ENCODE measurements at regions not wholly inside any gene's neighbourhood (a gene's known extent, or its start where the extent isn't known, plus 50 kb on each side); places are given as distances from the start of the nearest gene placed in this dataset.

DNA sequence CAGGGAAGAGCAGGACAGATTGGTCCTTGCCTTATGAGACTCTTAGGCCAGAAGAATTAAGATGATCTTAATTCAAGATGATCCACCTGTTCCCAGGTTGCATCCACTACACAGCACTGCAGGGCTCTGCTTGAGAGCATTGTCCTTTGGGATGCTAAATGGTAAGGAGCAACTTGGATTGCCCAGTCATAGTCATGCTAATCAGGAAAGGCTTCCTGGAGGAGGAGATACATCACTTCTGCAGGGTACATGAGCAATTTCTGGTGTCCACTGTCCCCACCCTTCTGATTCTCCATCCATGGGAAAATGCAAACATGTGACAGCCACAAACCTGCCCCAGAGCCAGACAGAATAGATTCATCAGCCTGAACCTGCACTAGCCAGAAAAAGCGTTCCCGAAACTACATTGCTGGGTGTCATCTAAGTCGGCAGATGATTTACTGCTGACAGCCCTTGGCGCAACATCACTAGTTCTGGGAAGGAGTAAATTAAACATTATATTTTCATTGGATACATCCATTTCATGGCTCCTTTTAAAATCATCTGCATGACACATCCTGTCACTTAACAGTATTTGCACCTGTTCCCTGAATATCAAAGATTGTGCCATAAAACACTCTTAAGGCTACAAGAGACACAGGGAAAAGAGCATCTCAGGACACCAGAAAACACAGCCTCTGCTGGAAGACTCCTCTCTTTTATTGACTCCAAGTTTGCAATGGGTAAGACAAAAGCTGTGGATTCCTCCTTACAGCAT, 282.2 kb downstream of the MAF start:
- Mint-ChIP-seq H3K27me3 (peaks cover 28% of the 10 kb centered on the region), H3K4me1 (peaks cover 4 to 5% (median 4%) of the 10 kb centered on the region in 3 donors), H3K4me3 (no peak overlapping the region), H3K9me3 (no peaks in the 10 kb centered on the region), H3K27ac (no peak overlapping the region), H3K36me3 (no peaks in the 10 kb centered on the region)

DNA sequence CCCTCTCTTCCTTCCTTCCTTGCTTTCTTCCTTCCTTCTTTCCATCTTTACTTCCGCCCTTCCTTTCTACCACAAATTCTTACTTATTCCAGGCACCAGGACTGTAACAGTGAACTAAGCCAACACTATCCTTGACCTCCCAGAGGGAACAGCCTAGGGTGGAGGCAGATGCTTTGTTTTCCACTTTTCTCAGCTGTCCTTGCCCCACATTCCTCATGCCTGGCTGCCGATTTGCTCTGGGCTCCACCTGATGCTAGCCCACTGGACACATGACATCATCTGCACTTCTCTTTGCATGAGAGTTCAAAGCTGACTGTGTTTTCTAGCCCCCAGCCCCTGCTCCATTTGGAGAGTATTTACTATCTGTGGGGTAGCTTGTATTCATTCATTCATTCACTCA, 283.0 kb downstream of the MAF start:
- Mint-ChIP-seq H3K4me3 (peak overlapping the region in 1 of 4 donors; percentile 41), H3K9me3 (no peaks in the 10 kb centered on the region), H3K27ac (no peak overlapping the region), H3K27me3 (peaks cover 26% of the 10 kb centered on the region), H3K4me1 (peaks cover 4 to 5% (median 4%) of the 10 kb centered on the region in 3 donors), H3K36me3 (no peaks in the 10 kb centered on the region)

DNA sequence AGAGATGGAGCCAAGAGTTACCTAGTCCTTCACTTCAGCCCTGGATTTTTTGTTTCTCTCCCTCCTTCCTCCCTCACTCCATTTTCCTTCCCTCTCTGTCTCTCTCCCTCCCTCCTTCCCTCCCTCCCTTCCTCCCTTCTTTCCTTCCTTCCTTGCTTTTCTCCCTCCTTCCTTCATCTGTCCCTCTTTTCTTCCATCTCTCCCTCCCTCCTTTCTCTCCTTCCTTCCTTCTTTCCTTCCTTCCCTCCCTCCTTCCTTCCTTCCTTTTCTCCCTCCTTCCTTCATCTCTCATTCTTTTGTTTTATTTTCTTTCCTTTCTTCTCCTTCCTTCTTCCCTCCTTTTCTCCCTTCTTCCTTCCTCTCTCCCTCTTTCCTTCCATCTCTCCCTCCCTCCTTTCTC, 283.5 kb downstream of the MAF start:
- H3K27ac Mint-ChIP-seq: no peak overlapping the region
- no peaks in the 10 kb centered on the region for H3K36me3 Mint-ChIP-seq
- peaks cover 26% of the 10 kb centered on the region for H3K27me3 Mint-ChIP-seq
- no peaks in the 10 kb centered on the region for H3K9me3 Mint-ChIP-seq
- H3K4me3 Mint-ChIP-seq: no peak overlapping the region
- peaks cover 4 to 5% (median 4%) of the 10 kb centered on the region in 3 donors for H3K4me1 Mint-ChIP-seq

DNA sequence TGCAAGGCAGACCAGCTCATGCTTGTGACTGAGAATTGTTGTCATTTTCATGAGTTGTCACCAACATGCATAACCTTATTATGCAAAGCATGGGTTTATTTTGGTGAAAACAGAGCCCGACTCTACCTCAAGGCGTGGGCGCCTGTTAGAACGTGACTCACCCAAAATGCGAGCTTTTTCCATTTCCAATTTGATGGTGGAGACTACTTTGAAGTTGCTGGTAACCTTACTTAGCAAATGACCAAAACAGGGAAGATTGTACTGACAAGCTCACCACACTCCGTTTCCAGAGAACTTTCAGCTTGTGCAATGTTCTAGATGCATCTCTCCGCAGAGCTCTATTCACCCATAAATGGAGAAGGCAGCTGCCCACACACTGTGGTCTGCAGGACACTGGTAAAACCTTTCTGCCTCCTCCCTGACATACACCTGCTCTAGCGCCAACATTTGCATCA, 284.5 kb downstream of the MAF start:
- Mint-ChIP-seq H3K9me3 (no peaks in the 10 kb centered on the region), H3K36me3 (no peaks in the 10 kb centered on the region), H3K4me3 (peak overlapping the region in 2 of 4 donors; percentile 34 to 43)

DNA sequence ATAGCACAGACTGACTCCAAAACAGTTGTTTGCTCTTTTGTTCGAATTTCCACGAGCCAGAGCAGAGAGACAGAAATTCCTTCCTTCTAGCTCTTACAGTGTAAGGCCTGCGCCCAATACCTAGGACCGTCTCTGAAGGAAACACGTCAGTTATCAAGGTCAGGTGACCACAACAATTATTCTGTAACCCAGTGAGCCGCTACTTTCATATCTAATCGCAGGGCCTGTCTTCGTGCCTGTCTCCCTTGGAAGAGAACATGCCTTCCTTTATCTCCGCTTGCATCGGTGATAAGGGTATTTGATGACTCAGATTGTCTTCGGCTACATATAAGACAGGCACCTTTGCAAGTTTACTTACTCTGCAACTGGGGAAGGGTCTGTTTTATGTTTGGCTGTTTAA, 288.0 kb downstream of the MAF start:
- no peak overlapping the region for H3K4me3 Mint-ChIP-seq
- H3K9me3 Mint-ChIP-seq: no peaks in the 10 kb centered on the region
- H3K27ac Mint-ChIP-seq: no peak overlapping the region
- no peaks in the 10 kb centered on the region for H3K36me3 Mint-ChIP-seq
- peaks cover 4% of the 10 kb centered on the region in 3 donors for H3K4me1 Mint-ChIP-seq
- H3K27me3 Mint-ChIP-seq: peaks cover 24% of the 10 kb centered on the region

More for the DNA sequence above, 284.5 kb downstream of the MAF start:
- no peak overlapping the region for H3K27ac Mint-ChIP-seq
- H3K4me1 Mint-ChIP-seq: peaks cover 4 to 5% (median 4%) of the 10 kb centered on the region in 3 donors
- peaks cover 26% of the 10 kb centered on the region for H3K27me3 Mint-ChIP-seq

DNA sequence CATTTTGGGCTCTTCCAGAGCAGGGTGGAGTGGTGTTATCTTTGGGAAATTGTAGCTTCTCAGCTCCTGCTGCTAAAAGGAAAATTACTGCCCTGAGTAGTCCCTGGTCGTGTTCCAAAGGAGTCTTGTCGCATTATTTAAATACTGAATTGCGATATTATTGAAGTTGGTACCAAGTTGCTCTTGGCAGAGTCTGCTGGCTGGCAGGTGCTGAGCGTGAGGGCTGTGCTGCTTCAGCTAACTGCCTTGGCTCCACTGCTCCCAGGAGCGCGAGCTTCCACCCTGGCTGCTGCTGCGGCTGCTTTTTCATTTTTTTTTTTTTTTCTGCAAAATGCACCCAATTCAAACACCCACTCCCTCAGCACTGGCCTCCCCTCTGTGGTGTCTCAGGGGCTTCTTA, 289.8 kb downstream of the MAF start:
- peaks cover 0 to under 1% (median under 1%) of the 10 kb centered on the region in 3 donors for H3K4me1 Mint-ChIP-seq
- peak overlapping the region in 1 of 3 donors; percentile 71 for H3K27ac Mint-ChIP-seq
- no peak overlapping the region for H3K4me3 Mint-ChIP-seq
- no peaks in the 10 kb centered on the region for H3K36me3 Mint-ChIP-seq
- no peaks in the 10 kb centered on the region for H3K9me3 Mint-ChIP-seq
- H3K27me3 Mint-ChIP-seq: peaks cover 15% of the 10 kb centered on the region

DNA sequence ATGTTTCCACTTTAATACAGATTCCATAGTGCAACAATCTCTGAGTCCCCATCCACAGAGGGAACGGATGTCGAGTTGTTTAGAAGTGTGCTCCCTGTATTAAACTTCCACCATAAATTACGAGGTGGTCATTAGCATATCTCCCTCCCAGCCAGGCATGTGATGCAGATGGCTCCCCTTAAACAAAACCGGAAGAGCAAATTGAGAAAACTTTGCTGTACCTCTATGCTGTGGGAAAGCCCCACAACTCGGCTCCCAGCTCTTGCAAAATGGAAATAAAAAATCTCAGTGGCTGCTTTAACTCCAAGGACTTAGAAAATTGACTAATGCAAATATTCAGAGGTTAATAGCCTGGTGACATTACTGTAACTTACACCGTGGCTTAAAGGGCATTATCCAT, 290.9 kb downstream of the MAF start:
- Mint-ChIP-seq H3K9me3 (peaks cover 0 to 3% (median 0%) of the 10 kb centered on the region in 3 donors), H3K4me1 (no peaks in the 10 kb centered on the region), H3K27ac (no peak overlapping the region), H3K4me3 (no peak overlapping the region), H3K27me3 (peaks cover 15% of the 10 kb centered on the region), H3K36me3 (no peaks in the 10 kb centered on the region)

DNA sequence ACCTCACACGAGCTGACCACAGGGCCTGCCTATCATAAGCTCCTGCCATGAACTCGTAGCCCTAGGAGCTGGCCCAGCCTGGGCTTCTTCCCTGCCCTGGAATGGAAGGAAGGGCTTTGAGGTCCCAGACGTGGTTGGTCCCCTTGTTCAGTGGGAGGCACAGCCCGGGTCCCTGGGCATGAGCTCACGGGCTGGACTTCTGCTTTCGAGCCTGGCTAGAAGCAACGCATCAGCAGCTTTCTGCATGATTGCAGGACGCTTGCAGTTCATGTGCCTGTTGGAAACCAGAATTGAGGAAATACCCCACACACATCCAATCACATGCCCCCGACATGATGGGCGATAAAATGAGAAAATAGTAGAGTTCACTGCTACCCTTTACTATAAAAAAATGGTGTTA, 293.3 kb downstream of the MAF start:
- H3K36me3 Mint-ChIP-seq: no peaks in the 10 kb centered on the region
- H3K4me1 Mint-ChIP-seq: no peaks in the 10 kb centered on the region
- H3K27ac Mint-ChIP-seq: no peak overlapping the region
- H3K27me3 Mint-ChIP-seq: peaks cover 2% of the 10 kb centered on the region
- H3K4me3 Mint-ChIP-seq: no peak overlapping the region
- peaks cover 0 to 3% (median 0%) of the 10 kb centered on the region in 3 donors for H3K9me3 Mint-ChIP-seq

DNA sequence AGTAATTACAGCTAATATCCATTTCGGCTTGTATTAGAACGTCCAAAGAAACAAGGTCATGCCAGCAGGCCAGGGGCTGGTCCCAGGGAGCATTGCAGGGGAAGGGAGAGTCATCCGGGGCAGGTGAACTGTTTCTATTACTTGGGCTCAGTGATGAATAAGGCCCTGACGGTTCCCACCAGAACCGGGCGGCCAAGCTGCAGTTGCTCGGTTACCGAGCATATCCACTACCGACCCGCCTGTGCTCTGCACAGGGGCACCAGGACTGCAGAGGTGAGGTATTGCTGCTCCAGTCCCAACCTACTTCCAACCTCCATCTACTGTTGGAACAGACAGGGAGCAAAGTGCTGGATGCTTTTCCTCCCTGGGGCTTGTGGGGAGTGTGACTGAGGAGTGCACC, 295.5 kb downstream of the MAF start:
- Mint-ChIP-seq H3K27me3 (peaks cover 4% of the 10 kb centered on the region), H3K4me1 (no peaks in the 10 kb centered on the region), H3K27ac (no peak overlapping the region), H3K36me3 (no peaks in the 10 kb centered on the region), H3K9me3 (peaks cover 0 to 3% (median 0%) of the 10 kb centered on the region in 3 donors), H3K4me3 (no peak overlapping the region)

DNA sequence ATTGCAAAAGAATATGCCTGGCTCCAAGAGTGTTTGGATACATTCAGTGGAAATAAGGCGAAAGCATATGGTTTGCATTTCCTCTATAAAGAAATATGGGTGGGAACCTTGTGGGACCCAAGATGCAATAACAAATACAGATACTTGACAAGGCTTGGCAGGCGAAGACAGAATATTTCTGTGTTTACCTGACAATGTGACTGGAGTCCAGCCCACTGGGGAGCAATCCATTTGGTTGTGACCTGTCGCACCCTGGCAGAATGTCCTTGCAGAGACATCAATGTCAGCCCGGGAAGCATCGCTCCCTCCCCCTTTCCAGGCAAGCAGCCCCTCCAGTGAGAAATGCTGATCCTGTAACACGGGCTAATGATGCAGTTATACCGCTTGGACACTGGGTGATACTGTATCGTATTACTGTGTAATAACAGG, 296.6 kb downstream of the MAF start:
- H3K4me3 Mint-ChIP-seq: no peak overlapping the region
- peaks cover 0 to 3% (median 0%) of the 10 kb centered on the region in 3 donors for H3K9me3 Mint-ChIP-seq
- H3K36me3 Mint-ChIP-seq: no peaks in the 10 kb centered on the region
- no peaks in the 10 kb centered on the region for H3K4me1 Mint-ChIP-seq
- H3K27ac Mint-ChIP-seq: no peak overlapping the region
- H3K27me3 Mint-ChIP-seq: peaks cover 2% of the 10 kb centered on the region

DNA sequence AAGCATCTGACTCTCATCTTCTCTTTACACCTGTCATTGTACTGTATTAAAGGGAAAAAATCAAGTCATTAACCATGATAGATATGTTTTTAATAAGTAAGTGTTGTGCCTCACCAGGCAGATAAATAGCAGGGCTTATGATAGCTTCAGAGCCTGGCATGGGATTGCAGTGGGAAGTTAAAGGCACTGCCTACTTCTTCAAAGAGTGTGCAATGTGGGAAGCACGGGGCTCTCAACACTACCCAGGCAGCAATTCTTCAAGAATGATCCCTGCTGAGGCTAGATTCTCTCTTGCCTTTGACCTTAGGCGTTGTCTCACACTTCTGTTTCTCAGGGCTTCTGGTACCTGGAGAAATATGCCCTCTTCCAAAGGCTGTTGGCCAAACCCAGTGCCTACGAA, 297.3 kb downstream of the MAF start:
- H3K4me1 Mint-ChIP-seq: no peaks in the 10 kb centered on the region
- H3K36me3 Mint-ChIP-seq: no peaks in the 10 kb centered on the region
- H3K9me3 Mint-ChIP-seq: peaks cover 0 to 3% (median 0%) of the 10 kb centered on the region in 3 donors
- H3K4me3 Mint-ChIP-seq: no peak overlapping the region
- no peak overlapping the region for H3K27ac Mint-ChIP-seq
- H3K27me3 Mint-ChIP-seq: peaks cover 2% of the 10 kb centered on the region

DNA sequence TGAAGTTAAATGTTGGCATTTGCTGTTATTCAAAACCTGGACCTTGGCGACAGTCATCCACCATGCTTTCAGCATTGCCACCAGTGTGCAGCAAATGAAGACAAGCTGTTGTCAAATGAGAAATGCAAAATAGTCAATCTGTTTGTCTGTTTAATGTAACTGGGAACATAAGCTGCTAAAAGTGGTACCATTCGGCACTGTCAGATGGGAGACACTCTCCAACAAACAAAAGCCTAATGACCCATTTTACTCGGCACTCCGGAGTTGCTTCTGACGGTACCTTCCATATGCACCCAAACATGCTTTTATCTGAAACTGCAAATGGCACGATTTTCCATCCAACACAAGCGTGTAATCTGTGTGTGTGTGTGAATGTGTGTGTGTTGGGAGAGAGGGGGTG, 297.8 kb downstream of the MAF start:
- Mint-ChIP-seq H3K4me3 (no peak overlapping the region), H3K27me3 (peaks cover 2% of the 10 kb centered on the region), H3K27ac (no peak overlapping the region), H3K36me3 (no peaks in the 10 kb centered on the region), H3K9me3 (peaks cover 0 to 3% (median 0%) of the 10 kb centered on the region in 3 donors), H3K4me1 (no peaks in the 10 kb centered on the region)

DNA sequence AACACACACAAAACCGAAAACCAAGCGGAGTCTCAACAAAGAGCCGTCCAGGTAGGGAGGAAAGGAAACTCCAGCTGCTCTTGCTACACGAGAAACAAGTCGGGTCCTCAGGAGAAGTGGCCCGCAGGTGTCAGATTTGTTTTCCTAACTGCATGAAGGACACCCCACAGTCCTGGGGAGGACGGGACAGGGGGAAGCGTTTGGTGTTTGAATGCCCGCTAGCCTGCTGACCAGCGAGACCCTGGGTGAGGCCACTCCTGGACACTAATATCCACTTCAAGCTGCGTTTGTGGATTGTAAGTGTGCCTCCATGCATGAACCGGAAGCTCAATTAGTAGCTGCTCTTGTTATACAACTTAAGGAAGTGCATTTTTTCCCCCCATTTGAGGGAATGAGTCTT, 299.5 kb downstream of the MAF start:
- H3K27ac Mint-ChIP-seq: no peak overlapping the region
- no peaks in the 10 kb centered on the region for H3K4me1 Mint-ChIP-seq
- H3K27me3 Mint-ChIP-seq: peaks cover 2% of the 10 kb centered on the region
- H3K9me3 Mint-ChIP-seq: peaks cover 0 to 3% (median 0%) of the 10 kb centered on the region in 3 donors
- H3K36me3 Mint-ChIP-seq: no peaks in the 10 kb centered on the region
- no peak overlapping the region for H3K4me3 Mint-ChIP-seq

DNA sequence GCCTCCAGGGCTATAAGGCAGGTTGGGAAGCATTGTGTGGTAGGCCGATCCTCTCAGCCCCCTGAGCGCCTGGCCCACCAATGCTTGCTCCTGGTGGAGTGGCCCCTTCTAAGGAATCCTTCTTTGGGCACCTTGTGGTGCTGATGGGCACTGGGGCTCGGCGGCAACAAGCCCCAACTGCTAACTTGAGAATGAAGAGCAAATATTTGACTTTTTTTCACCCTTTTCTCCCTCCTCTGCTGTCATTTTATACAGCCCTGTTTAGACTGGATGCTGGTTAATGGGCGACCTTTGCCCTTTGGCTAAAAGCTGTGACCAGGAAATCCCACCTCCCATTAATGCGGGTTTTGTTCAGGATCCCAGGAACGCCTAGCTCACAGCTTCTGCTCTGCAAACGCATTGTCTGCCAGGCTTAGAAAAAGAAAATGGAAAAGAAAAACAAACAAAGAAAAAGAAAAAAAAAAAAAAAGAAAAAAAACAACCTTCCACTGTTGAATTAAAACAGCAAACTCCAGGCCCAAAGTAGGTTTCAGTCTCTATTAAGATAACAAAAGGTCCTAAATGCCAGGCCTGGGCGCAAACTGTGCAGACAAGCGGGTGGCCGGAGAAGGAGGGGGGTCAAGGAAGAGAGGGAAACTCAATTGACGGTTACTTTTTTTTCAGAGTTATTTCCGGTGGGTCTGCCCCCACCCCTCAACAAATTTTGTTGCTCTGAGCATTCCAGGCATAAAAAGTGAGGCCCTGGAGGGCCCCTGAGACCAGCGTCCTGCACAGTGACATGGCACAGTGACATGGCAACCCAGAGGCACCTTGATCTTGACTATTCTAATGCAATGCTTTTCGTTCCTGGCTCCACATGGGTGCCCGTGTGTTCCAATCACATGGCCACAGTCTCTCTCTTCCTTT, 301.4 kb downstream of the MAF start:
- no peaks in the 10 kb centered on the region for H3K36me3 Mint-ChIP-seq
- H3K9me3 Mint-ChIP-seq: no peaks in the 10 kb centered on the region
- H3K27me3 Mint-ChIP-seq: peaks cover 2% of the 10 kb centered on the region
- H3K27ac Mint-ChIP-seq: no peak overlapping the region
- H3K4me3 Mint-ChIP-seq: no peak overlapping the region
- no peaks in the 10 kb centered on the region for H3K4me1 Mint-ChIP-seq

DNA sequence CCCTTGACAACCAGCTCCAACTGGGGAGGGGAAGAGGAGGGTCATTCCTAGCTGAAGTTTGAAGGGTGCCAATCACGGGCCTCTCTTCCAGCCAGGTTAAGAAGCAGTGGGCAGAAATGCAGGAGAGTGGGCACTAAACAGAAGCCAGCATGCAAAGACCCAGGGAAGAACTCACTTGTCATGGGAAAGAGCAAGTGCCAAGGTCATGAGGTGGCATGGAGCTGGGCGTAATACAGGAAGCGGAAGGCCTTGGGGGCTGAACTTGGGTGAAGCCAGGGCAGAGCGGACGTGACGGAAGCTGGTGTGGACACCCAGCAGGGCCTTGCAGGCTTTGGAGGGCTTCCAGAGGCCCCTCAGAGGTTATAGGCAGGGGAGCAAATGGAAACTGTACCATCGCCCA, 302.1 kb downstream of the MAF start:
- Mint-ChIP-seq H3K4me3 (no peak overlapping the region), H3K4me1 (no peaks in the 10 kb centered on the region), H3K36me3 (no peaks in the 10 kb centered on the region), H3K27me3 (peaks cover 4% of the 10 kb centered on the region), H3K27ac (no peak overlapping the region), H3K9me3 (no peaks in the 10 kb centered on the region)

All from IgD-negative memory B cell (primary cell).